GM12872 (cell line): ENCODE measurements at regions not wholly inside any gene's neighbourhood (a gene's known extent, or its start where the extent isn't known, plus 50 kb on each side); places are given as distances from the start of the nearest gene placed in this dataset.

Experiments
- CTCF ChIP-seq: IDR thresholded peaks from 3 replicates; pipeline ENCODE4 v1.5.1; 2011; ENCODE audit warnings: low read depth, mild to moderate bottlenecking, low read length, moderate library complexity; ENCODE audit not compliant: insufficient read depth

GRCh38 chr10:105434970-105435369 is 793.9 kb downstream of the SORCS3 start:
- TF ChIP-seq CTCF: no peak

- TF ChIP-seq CTCF: no peak
Measured at GRCh38 chr10:105413997-105414396, 772.9 kb downstream of the SORCS3 start.

GRCh38 chr10:105409370-105409769 is 768.3 kb downstream of the SORCS3 start:
- no peak for TF ChIP-seq CTCF

- no peak for TF ChIP-seq CTCF
Measured at GRCh38 chr10:105406488-105406887, 765.4 kb downstream of the SORCS3 start.

- no peak for TF ChIP-seq CTCF
Measured at GRCh38 chr10:105398202-105398601, 757.1 kb downstream of the SORCS3 start.

- no peak for TF ChIP-seq CTCF
Measured at GRCh38 chr10:105391670-105392351, 750.7 kb downstream of the SORCS3 start.

- TF ChIP-seq CTCF: no peak
Measured at GRCh38 chr10:105387971-105388370, 746.9 kb downstream of the SORCS3 start.
